WTC11 (cell line): ENCODE measurements at regions not wholly inside any gene's neighbourhood (a gene's known extent, or its start where the extent isn't known, plus 50 kb on each side); places are given as distances from the start of the nearest gene placed in this dataset.

Experiments
- ATAC-seq: fragments of 200-7000 bp; cut with Tn5 transposase; 2 replicates; pipeline ENCODE4 v1.10.0; 2021; ENCODE audit warnings: mild to moderate bottlenecking, moderate library complexity
- CTCF ChIA-PET: fragments of 300-600 bp; sonication (Branson Sonifier 250); formaldehyde crosslinking; loops from one replicate; lab custom pipeline; 2021; ENCODE audit warnings: antibody characterized with exemption; lab: Charles Lee
- POLR2A ChIA-PET: fragments of 350-600 bp; sonication (Branson Sonifier 250); formaldehyde crosslinking; loops from one replicate; lab custom pipeline; 2021; ENCODE audit warnings: antibody characterized with exemption; lab: Charles Lee
- DNase-seq: peaks from one replicate; pipeline ENCODE4 v3.0.0; 2021; ENCODE audit warnings: low spot score
- H3K27ac Mint-ChIP-seq: 2 replicates; pipeline ENCODE4 v1.8.0; 2021; ENCODE audit warnings: mixed read lengths
- H3K27me3 Mint-ChIP-seq: 2 replicates; pipeline ENCODE4 v1.8.0; 2021; ENCODE audit warnings: low read depth, mild to moderate bottlenecking, moderate library complexity, mixed read lengths
- H3K36me3 Mint-ChIP-seq: 2 replicates; pipeline ENCODE4 v1.8.0; 2021; ENCODE audit warnings: mixed read lengths
- H3K4me1 Mint-ChIP-seq: 2 replicates; pipeline ENCODE4 v1.8.0; 2022; ENCODE audit warnings: mixed read lengths
- H3K4me3 Mint-ChIP-seq: 2 replicates; pipeline ENCODE4 v1.8.0; 2021; ENCODE audit warnings: mild to moderate bottlenecking, moderate library complexity, mixed read lengths
- H3K9me3 Mint-ChIP-seq: 2 replicates; pipeline ENCODE4 v1.8.0; 2021; ENCODE audit warnings: mixed read lengths
- CREM ChIP-seq: sonication (generic); formaldehyde crosslinking; IDR thresholded peaks from 2 replicates; pipeline ENCODE4 v1.8.1; 2022; ENCODE audit warnings: mild to moderate bottlenecking, missing genetic modification reagents, moderate library complexity
- FOXK1 ChIP-seq: sonication (generic); formaldehyde crosslinking; IDR thresholded peaks from 2 replicates; pipeline ENCODE4 v1.8.0; 2022; ENCODE audit warnings: mild to moderate bottlenecking, moderate library complexity, missing genetic modification reagents
- HMGA2 ChIP-seq: fragments of 250-450 bp; sonication (Bioruptor Pico); IDR thresholded peaks from 2 replicates; pipeline ENCODE4 v1.4.0; 2021; ENCODE audit warnings: mild to moderate bottlenecking, moderate library complexity
- STAT6 ChIP-seq: sonication (generic); formaldehyde crosslinking; conservative IDR thresholded peaks from 2 replicates; pipeline ENCODE4 v1.8.1; 2023; ENCODE audit warnings: mild to moderate bottlenecking, low read depth, missing genetic modification reagents, moderate library complexity
- ZNF423 ChIP-seq: fragments of 250-450 bp; sonication (Bioruptor Pico); IDR thresholded peaks from 2 replicates; pipeline ENCODE4 v2.1.2; 2022; ENCODE audit warnings: mild to moderate bottlenecking, moderate library complexity
- ZNF425 ChIP-seq: fragments of 250-450 bp; sonication (Bioruptor Pico); conservative IDR thresholded peaks from 2 replicates; pipeline ENCODE4 v1.9.0; 2021; ENCODE audit warnings: mild to moderate bottlenecking
- TF ChIP-seq, protein P1 (sequence below): sonication (generic); formaldehyde crosslinking; IDR thresholded peaks from 2 replicates; pipeline ENCODE4 v1.8.0; 2022; ENCODE audit warnings: mild to moderate bottlenecking, missing genetic modification reagents
- TF ChIP-seq, protein P2 (sequence below): sonication (generic); formaldehyde crosslinking; IDR thresholded peaks from 2 replicates; pipeline ENCODE4 v1.8.1; 2022; ENCODE audit warnings: low read depth, missing genetic modification reagents, borderline replicate concordance
- TF ChIP-seq, protein P3 (sequence below): sonication (generic); formaldehyde crosslinking; IDR thresholded peaks from 2 replicates; pipeline ENCODE4 v1.8.0; 2023; ENCODE audit warnings: missing genetic modification reagents, mild to moderate bottlenecking, borderline replicate concordance
- TF ChIP-seq, protein P4 (sequence below): fragments of 250-450 bp; sonication (Bioruptor Pico); IDR thresholded peaks from 2 replicates; pipeline ENCODE4 v1.9.0; 2021; ENCODE audit warnings: moderate library complexity, mild to moderate bottlenecking, inconsistent platforms, borderline replicate concordance
- TF ChIP-seq, protein P5 (sequence below): fragments of 200-600 bp; IDR thresholded peaks from 2 replicates; pipeline ENCODE4 v1.8.0; 2022; ENCODE audit warnings: antibody characterized with exemption

DNA sequence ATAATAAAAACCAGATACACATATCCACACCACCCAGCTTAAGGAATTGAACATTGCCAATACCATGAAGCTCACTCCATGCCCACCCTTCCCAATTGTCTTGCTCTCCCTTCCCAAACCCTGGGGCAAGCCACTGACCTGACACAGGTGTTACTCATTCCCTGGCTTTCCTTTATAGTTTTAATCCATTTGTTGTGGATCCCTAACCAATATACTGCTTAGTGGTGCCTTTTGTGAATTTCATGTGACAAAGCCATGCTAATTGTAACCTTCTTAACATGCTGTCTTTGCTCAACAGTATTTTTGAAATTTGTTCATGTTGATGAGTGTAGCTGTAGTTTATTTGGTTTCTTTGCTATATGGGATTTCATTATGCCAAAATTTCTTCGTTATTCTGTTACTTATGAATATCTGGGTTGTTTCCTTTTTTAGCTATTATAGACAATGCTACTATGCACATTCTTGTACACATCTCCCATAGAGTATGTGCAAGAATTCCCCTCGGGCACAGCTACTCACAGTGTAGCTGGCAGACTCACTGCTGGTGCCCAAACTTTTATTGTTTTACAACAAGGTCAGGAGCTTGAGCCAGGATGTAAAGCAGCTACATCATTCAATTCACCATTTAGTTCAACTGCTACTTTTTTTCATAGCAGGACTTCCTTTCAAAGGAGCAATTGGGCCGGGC lies 90.8 kb upstream of the ATL2 start (continued):
- TF ChIP-seq, protein P1, sequence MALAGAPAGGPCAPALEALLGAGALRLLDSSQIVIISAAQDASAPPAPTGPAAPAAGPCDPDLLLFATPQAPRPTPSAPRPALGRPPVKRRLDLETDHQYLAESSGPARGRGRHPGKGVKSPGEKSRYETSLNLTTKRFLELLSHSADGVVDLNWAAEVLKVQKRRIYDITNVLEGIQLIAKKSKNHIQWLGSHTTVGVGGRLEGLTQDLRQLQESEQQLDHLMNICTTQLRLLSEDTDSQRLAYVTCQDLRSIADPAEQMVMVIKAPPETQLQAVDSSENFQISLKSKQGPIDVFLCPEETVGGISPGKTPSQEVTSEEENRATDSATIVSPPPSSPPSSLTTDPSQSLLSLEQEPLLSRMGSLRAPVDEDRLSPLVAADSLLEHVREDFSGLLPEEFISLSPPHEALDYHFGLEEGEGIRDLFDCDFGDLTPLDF = no peak
- no peak for TF ChIP-seq HMGA2
- TF ChIP-seq, protein P2, sequence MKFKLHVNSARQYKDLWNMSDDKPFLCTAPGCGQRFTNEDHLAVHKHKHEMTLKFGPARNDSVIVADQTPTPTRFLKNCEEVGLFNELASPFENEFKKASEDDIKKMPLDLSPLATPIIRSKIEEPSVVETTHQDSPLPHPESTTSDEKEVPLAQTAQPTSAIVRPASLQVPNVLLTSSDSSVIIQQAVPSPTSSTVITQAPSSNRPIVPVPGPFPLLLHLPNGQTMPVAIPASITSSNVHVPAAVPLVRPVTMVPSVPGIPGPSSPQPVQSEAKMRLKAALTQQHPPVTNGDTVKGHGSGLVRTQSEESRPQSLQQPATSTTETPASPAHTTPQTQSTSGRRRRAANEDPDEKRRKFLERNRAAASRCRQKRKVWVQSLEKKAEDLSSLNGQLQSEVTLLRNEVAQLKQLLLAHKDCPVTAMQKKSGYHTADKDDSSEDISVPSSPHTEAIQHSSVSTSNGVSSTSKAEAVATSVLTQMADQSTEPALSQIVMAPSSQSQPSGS (CRISPR knock-in tag) = no peak

DNA sequence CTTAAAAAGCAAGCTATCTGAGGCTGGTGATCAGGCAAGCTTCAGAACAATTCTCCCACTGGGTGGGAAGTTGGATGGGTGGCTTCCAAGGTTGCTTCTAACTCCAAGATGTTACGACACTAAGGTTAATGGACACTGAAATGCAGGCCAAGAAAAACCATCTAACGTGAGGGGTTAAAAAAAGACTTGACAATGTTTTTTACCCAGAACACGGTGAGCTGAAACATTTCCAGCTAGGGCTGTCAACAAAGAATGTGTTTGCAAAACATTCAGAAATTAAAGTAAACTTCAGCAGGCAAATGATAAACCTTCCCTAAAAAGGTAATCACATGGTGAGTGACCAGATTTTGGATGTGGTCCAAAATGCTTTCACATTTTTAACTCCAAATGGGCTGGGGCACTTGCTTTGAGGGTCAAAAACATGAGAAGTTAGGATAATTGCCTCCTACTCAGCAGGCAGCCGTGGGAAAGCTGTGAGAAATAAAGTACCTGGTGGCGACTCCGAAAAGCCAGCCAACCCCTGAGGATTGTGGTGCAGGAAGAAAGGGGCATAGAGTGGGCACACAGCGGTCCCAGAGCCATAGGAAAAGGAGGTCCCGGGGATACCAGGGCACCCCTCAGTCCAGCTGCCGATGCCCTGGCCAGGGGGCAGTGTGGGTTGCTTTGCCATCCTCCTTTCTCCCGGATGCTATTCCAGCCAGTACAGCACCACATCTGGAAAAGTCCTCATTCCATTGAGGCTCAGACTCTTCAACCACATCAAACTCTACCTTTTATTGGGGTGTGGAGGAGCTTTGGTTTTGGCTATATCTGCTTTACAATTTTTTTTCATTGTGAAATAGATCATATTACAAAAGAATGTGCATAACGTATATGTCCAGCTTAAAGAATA lies 90.0 kb upstream of the ATL2 start:
- no peak overlapping the region for H3K27ac Mint-ChIP-seq
- ATAC-seq = no peak
- no peak for DNase-seq

DNA sequence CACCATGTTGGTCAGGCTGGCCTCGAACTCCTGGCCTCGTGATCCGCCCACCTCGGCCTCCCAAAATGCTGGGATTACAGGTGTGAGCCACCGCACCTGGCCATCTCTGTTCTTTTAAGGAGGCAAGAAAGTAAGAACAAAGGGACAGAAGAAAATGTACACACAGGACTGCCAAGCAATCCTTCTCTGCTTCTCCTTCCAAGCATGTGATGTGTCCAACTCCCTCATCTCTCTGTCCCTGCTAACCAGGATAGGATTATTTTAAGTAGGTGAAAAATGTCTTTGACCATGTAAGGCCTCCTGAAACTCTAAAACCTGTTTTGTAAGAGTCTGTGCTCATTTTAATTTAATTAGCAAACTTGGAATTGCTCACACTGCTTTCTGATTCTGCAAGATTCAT lies 89.3 kb upstream of the ATL2 start:
- CTCF ChIA-PET = interaction anchor here (1.1 to 5.5 kb wide), 5 partner anchors 42 to 175 kb away, joined by 3 to 47 read pairs (median 7); partner anchors contain the start of gene ATL2
- Mint-ChIP-seq H3K9me3 (no peaks in the 10 kb centered on the region), H3K36me3 (no peaks in the 10 kb centered on the region), H3K27me3 (no peaks in the 10 kb centered on the region), H3K4me1 (peaks cover 4% of the 10 kb centered on the region), H3K27ac (no peak overlapping the region), H3K4me3 (no peak overlapping the region)
- ATAC-seq (no peak), DNase-seq (no peak)
- POLR2A ChIA-PET = no interaction called here
- TF ChIP-seq ZNF425 (no peak), CREM (CRISPR knock-in tag) (no peak), ZNF423 (CRISPR knock-in tag) (no peak)
- TF ChIP-seq, protein P3, sequence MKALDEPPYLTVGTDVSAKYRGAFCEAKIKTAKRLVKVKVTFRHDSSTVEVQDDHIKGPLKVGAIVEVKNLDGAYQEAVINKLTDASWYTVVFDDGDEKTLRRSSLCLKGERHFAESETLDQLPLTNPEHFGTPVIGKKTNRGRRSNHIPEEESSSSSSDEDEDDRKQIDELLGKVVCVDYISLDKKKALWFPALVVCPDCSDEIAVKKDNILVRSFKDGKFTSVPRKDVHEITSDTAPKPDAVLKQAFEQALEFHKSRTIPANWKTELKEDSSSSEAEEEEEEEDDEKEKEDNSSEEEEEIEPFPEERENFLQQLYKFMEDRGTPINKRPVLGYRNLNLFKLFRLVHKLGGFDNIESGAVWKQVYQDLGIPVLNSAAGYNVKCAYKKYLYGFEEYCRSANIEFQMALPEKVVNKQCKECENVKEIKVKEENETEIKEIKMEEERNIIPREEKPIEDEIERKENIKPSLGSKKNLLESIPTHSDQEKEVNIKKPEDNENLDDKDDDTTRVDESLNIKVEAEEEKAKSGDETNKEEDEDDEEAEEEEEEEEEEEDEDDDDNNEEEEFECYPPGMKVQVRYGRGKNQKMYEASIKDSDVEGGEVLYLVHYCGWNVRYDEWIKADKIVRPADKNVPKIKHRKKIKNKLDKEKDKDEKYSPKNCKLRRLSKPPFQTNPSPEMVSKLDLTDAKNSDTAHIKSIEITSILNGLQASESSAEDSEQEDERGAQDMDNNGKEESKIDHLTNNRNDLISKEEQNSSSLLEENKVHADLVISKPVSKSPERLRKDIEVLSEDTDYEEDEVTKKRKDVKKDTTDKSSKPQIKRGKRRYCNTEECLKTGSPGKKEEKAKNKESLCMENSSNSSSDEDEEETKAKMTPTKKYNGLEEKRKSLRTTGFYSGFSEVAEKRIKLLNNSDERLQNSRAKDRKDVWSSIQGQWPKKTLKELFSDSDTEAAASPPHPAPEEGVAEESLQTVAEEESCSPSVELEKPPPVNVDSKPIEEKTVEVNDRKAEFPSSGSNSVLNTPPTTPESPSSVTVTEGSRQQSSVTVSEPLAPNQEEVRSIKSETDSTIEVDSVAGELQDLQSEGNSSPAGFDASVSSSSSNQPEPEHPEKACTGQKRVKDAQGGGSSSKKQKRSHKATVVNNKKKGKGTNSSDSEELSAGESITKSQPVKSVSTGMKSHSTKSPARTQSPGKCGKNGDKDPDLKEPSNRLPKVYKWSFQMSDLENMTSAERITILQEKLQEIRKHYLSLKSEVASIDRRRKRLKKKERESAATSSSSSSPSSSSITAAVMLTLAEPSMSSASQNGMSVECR (CRISPR knock-in tag) = no peak
- TF ChIP-seq, protein P4, sequence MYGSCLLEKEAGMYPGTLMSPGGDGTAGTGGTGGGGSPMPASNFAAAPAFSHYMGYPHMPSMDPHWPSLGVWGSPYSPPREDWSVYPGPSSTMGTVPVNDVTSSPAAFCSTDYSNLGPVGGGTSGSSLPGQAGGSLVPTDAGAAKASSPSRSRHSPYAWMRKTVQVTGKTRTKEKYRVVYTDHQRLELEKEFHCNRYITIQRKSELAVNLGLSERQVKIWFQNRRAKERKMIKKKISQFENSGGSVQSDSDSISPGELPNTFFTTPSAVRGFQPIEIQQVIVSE (CRISPR knock-in tag) = no peak

More for the DNA sequence above, 90.0 kb upstream of the ATL2 start:
- Mint-ChIP-seq H3K27me3 (no peaks in the 10 kb centered on the region), H3K4me3 (no peak overlapping the region), H3K4me1 (peaks cover 4% of the 10 kb centered on the region), H3K9me3 (no peaks in the 10 kb centered on the region), H3K36me3 (no peaks in the 10 kb centered on the region)
- TF ChIP-seq FOXK1 (CRISPR knock-in tag) (no peak), STAT6 (CRISPR knock-in tag) (no peak)
- TF ChIP-seq, protein P5, sequence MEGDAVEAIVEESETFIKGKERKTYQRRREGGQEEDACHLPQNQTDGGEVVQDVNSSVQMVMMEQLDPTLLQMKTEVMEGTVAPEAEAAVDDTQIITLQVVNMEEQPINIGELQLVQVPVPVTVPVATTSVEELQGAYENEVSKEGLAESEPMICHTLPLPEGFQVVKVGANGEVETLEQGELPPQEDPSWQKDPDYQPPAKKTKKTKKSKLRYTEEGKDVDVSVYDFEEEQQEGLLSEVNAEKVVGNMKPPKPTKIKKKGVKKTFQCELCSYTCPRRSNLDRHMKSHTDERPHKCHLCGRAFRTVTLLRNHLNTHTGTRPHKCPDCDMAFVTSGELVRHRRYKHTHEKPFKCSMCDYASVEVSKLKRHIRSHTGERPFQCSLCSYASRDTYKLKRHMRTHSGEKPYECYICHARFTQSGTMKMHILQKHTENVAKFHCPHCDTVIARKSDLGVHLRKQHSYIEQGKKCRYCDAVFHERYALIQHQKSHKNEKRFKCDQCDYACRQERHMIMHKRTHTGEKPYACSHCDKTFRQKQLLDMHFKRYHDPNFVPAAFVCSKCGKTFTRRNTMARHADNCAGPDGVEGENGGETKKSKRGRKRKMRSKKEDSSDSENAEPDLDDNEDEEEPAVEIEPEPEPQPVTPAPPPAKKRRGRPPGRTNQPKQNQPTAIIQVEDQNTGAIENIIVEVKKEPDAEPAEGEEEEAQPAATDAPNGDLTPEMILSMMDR = no peak
- ChIA-PET POLR2A (no interaction called here), CTCF (interaction anchor here (0.6 to 5.5 kb wide), 5 partner anchors 13 to 150 kb away, joined by 3 to 47 read pairs (median 7); partner anchors contain the start of gene ATL2)
